ENCODE measurements at regions not wholly inside any gene's neighbourhood (a gene's known extent, or its start where the extent isn't known, plus 50 kb on each side); places are given as distances from the start of the nearest gene placed in this dataset.
"Not testable (repeated sequence)": the region's sequence is repeated elsewhere in the genome, so short reads cannot be mapped to it uniquely, and the experiment has no call there.

GRCh38 chrX:51155157-51155556, 177.5 kb upstream of the NUDT10 start:
- no peak for DNase-seq

- no peak for DNase-seq
Measured at GRCh38 chrX:51155566-51155965, 177.1 kb upstream of the NUDT10 start.

GRCh38 chrX:51158231-51158630, 174.4 kb upstream of the NUDT10 start:
- DNase-seq: peak; percentile 8

GRCh38 chrX:51159378-51159777, 173.2 kb upstream of the NUDT10 start:
- peak; percentile 32 for DNase-seq

- DNase-seq: no peak
Measured at GRCh38 chrX:51163730-51164129, 168.9 kb upstream of the NUDT10 start.

GRCh38 chrX:51178356-51178900, 154.2 kb upstream of the NUDT10 start:
- not testable (repeated sequence) for DNase-seq

- peak; percentile 0 for DNase-seq
Measured at GRCh38 chrX:51179805-51180204, 152.8 kb upstream of the NUDT10 start.

- DNase-seq: peak; percentile 5
Measured at GRCh38 chrX:51182545-51182944, 150.1 kb upstream of the NUDT10 start.

- no peak for DNase-seq
Measured at GRCh38 chrX:51192104-51192503, 140.5 kb upstream of the NUDT10 start.

GRCh38 chrX:51215266-51215665, 117.4 kb upstream of the NUDT10 start:
- DNase-seq: no peak

- no peak for DNase-seq
Measured at GRCh38 chrX:51215856-51216255, 116.8 kb upstream of the NUDT10 start.

GRCh38 chrX:51242212-51242611, 90.4 kb upstream of the NUDT10 start:
- DNase-seq: no peak

- DNase-seq: no peak
Measured at GRCh38 chrX:51257490-51257889, 75.1 kb upstream of the NUDT10 start.

- not testable (repeated sequence) for DNase-seq
Measured at GRCh38 chrX:51262271-51262670, 70.4 kb upstream of the NUDT10 start.

GRCh38 chrX:51272638-51273037, 60.0 kb upstream of the NUDT10 start:
- no peak for DNase-seq

GRCh38 chrX:51281758-51282318, 50.8 kb upstream of the NUDT10 start:
- DNase-seq: no peak
